Esophagus (tissue), 2 donors: ENCODE measurements at regions not wholly inside any gene's neighbourhood (a gene's known extent, or its start where the extent isn't known, plus 50 kb on each side); places are given as distances from the start of the nearest gene placed in this dataset.

Experiments used
- H3K27ac ChIP-seq, 2 donors: one replicate each; pipeline ENCODE4 v1.5.1; 2013; ENCODE audit warnings: low read depth in 2 of 2, mild to moderate bottlenecking in 2 of 2, inconsistent platforms in 1 of 2, low read length in 1 of 2, moderate library complexity in 1 of 2
- H3K27me3 ChIP-seq, 2 donors: one replicate each; pipeline ENCODE4 v1.6.1; 2013; ENCODE audit warnings: low read length in 2 of 2, control low read depth in 1 of 2, mild to moderate bottlenecking in 1 of 2; ENCODE audit not compliant: insufficient read depth in 2 of 2, control insufficient read depth in 1 of 2
- H3K36me3 ChIP-seq, 2 donors: one replicate each; pipeline ENCODE4 v1.6.1; 2013; ENCODE audit warnings: low read length in 1 of 2; ENCODE audit not compliant: control insufficient read depth in 2 of 2, insufficient read depth in 2 of 2
- H3K4me1 ChIP-seq, 2 donors: one replicate each; pipeline ENCODE4 v1.6.1; 2013; ENCODE audit warnings: low read length in 1 of 2; ENCODE audit not compliant: control insufficient read depth in 2 of 2, insufficient read depth in 2 of 2
- H3K4me3 ChIP-seq, 2 donors: one replicate each; pipeline ENCODE4 v1.5.1; 2013; ENCODE audit warnings: low read length in 2 of 2, mild to moderate bottlenecking in 2 of 2, low read depth in 1 of 2, moderate library complexity in 1 of 2
- H3K9me3 ChIP-seq, 2 donors: one replicate each; pipeline ENCODE4 v1.6.1; 2013; ENCODE audit warnings: mild to moderate bottlenecking in 2 of 2, low read depth in 1 of 2, low read length in 1 of 2, moderate library complexity in 1 of 2; ENCODE audit not compliant: control insufficient read depth in 2 of 2, insufficient read depth in 1 of 2
- WGBS, 2 donors: extraction: QIAGEN DNeasy Blood & Tissue Kit; methylation state at CpG; one replicate each; pipeline ENCODE4 v1.1.7; 2013; 5-methylcytosine and 5-hydroxymethylcytosine counted together
- donor health status: healthy with polysubstance abuse.
- donor health status: Bipolar disorder and iron deficiency.

- 69 to 76% methylated on average over 1 of the region's 1 CpG for WGBS, 2 donors
- H3K4me1 ChIP-seq = no peaks in the 10 kb centered on the region
- no peaks in the 10 kb centered on the region for H3K36me3 ChIP-seq
These were observed 120.3 kb upstream of the GOLGA8J start for GRCh38 chr15:29962407-29962806.

GRCh38 chr15:29959384-29960137 lies 123.2 kb upstream of the GOLGA8J start:
- no peaks in the 10 kb centered on the region for H3K9me3 ChIP-seq
- WGBS, 2 donors = 78 to 81% methylated on average over 9 of the region's 9 CpGs

More at GRCh38 chr15:29962407-29962806, 120.3 kb upstream of the GOLGA8J start:
- H3K27ac ChIP-seq = no peak overlapping the region
- H3K9me3 ChIP-seq = no peaks in the 10 kb centered on the region
- no peak overlapping the region for H3K4me3 ChIP-seq
- no peaks in the 10 kb centered on the region for H3K27me3 ChIP-seq

GRCh38 chr15:29952225-29952624 lies 130.0 kb upstream of the TJP1 start:
- Histone ChIP-seq H3K36me3 (no peaks in the 10 kb centered on the region), H3K9me3 (peaks cover 0 to 3% of the 10 kb centered on the region in 2 donors), H3K4me1 (no peaks in the 10 kb centered on the region), H3K27me3 (no peaks in the 10 kb centered on the region), H3K27ac (no peak overlapping the region), H3K4me3 (no peak overlapping the region)
- WGBS, 2 donors = 43 to 53% methylated on average over 1 of the region's 1 CpG

More at GRCh38 chr15:29959384-29960137, 123.2 kb upstream of the GOLGA8J start:
- Histone ChIP-seq H3K36me3 (no peaks in the 10 kb centered on the region), H3K4me3 (no peak overlapping the region), H3K27me3 (no peaks in the 10 kb centered on the region), H3K4me1 (no peaks in the 10 kb centered on the region), H3K27ac (no peak overlapping the region)

- 53 to 68% methylated on average over 9 of the region's 9 CpGs for WGBS, 2 donors
- no peak overlapping the region for H3K4me3 ChIP-seq
- H3K4me1 ChIP-seq = no peaks in the 10 kb centered on the region
- H3K27ac ChIP-seq = no peak overlapping the region
- no peaks in the 10 kb centered on the region for H3K27me3 ChIP-seq
- H3K36me3 ChIP-seq = no peaks in the 10 kb centered on the region
- peaks cover 0 to 3% of the 10 kb centered on the region in 2 donors for H3K9me3 ChIP-seq
These were observed 123.8 kb upstream of the TJP1 start for GRCh38 chr15:29945943-29946596.

GRCh38 chr15:29944925-29945324 lies 122.7 kb upstream of the TJP1 start:
- H3K27ac ChIP-seq = no peak overlapping the region
- no peaks in the 10 kb centered on the region for H3K4me1 ChIP-seq
- H3K27me3 ChIP-seq = no peaks in the 10 kb centered on the region
- H3K36me3 ChIP-seq = no peaks in the 10 kb centered on the region
- 81% methylated on average over 2 of the region's 2 CpGs for WGBS, 2 donors
- H3K4me3 ChIP-seq = no peak overlapping the region
- no peaks in the 10 kb centered on the region for H3K9me3 ChIP-seq

GRCh38 chr15:29942548-29942947 lies 120.3 kb upstream of the TJP1 start:
- Histone ChIP-seq H3K27ac (no peak overlapping the region), H3K4me1 (no peaks in the 10 kb centered on the region), H3K9me3 (no peaks in the 10 kb centered on the region), H3K4me3 (no peak overlapping the region), H3K36me3 (no peaks in the 10 kb centered on the region), H3K27me3 (no peaks in the 10 kb centered on the region)
- WGBS, 2 donors = 77 to 79% methylated on average over 7 of the region's 7 CpGs

- Histone ChIP-seq H3K27ac (no peak overlapping the region), H3K9me3 (no peaks in the 10 kb centered on the region), H3K27me3 (no peaks in the 10 kb centered on the region), H3K36me3 (no peaks in the 10 kb centered on the region), H3K4me1 (no peaks in the 10 kb centered on the region), H3K4me3 (no peak overlapping the region)
- WGBS, 2 donors = 62 to 69% methylated on average over 3 of the region's 3 CpGs
These were observed 119.9 kb upstream of the TJP1 start for GRCh38 chr15:29942143-29942542.

GRCh38 chr15:29939404-29939803 lies 117.1 kb upstream of the TJP1 start:
- Histone ChIP-seq H3K4me1 (peaks cover 0 to 5% of the 10 kb centered on the region in 2 donors), H3K36me3 (no peaks in the 10 kb centered on the region), H3K4me3 (no peak overlapping the region), H3K9me3 (no peaks in the 10 kb centered on the region), H3K27ac (no peak overlapping the region), H3K27me3 (no peaks in the 10 kb centered on the region)
- WGBS, 2 donors = 93 to 95% methylated on average over 1 of the region's 1 CpG

GRCh38 chr15:29938361-29939335 lies 116.4 kb upstream of the TJP1 start:
- Histone ChIP-seq H3K9me3 (no peaks in the 10 kb centered on the region), H3K36me3 (no peaks in the 10 kb centered on the region), H3K4me1 (peaks cover 0 to 5% of the 10 kb centered on the region in 2 donors), H3K27ac (no peak overlapping the region), H3K27me3 (no peaks in the 10 kb centered on the region), H3K4me3 (no peak overlapping the region)
- WGBS, 2 donors = 52 to 57% methylated on average over 14 of the region's 14 CpGs
